Neural cell (in vitro differentiated cells): ENCODE measurements at regions not wholly inside any gene's neighbourhood (a gene's known extent, or its start where the extent isn't known, plus 50 kb on each side); places are given as distances from the start of the nearest gene placed in this dataset.

ENCODE experiments used
- H2AFZ ChIP-seq: fragments of 200-600, 300-800 bp; sonication (generic), shearing (Covaris generic); 2 replicates; pipeline ENCODE4 v1.6.0; 2014; ENCODE audit warnings: low read depth, mild to moderate bottlenecking, antibody characterized with exemption, low read length, moderate library complexity
- H3F3A ChIP-seq: fragments of 200-600 bp; shearing (Covaris generic); 2 replicates; pipeline ENCODE4 v1.6.1; 2016; ENCODE audit warnings: mild to moderate bottlenecking, moderate library complexity, mixed read lengths, antibody characterized with exemption, low read length; ENCODE audit not compliant: insufficient read depth, poor library complexity, severe bottlenecking
- H3K27ac ChIP-seq: fragments of 200-600, 300-800 bp; sonication (generic), shearing (Covaris generic); 2 replicates; pipeline ENCODE4 v1.5.1; 2014; ENCODE audit warnings: mild to moderate bottlenecking, low read length, moderate library complexity
- H3K27me3 ChIP-seq: fragments of 300-800, 200-600 bp; sonication (generic), shearing (Covaris generic); 2 replicates; pipeline ENCODE4 v1.6.0; 2014; ENCODE audit warnings: mild to moderate bottlenecking, low read depth, low read length, moderate library complexity; ENCODE audit not compliant: insufficient read depth
- H3K36me3 ChIP-seq: fragments of 300-800, 200-600 bp; sonication (generic), shearing (Covaris generic); 2 replicates; pipeline ENCODE4 v1.5.1; 2014; ENCODE audit warnings: mild to moderate bottlenecking, antibody characterized with exemption, low read length, moderate library complexity; ENCODE audit not compliant: insufficient read depth
- H3K4me2 ChIP-seq: fragments of 300-800, 200-600 bp; sonication (generic), shearing (Covaris generic); 2 replicates; pipeline ENCODE4 v1.6.0; 2014; ENCODE audit warnings: mild to moderate bottlenecking, low read length
- H3K4me3 ChIP-seq: fragments of 300-800, 200-600 bp; sonication (generic), shearing (Covaris generic); 2 replicates; pipeline ENCODE4 v1.5.1; 2014; ENCODE audit warnings: mild to moderate bottlenecking, low read length, moderate library complexity
- H3K79me2 ChIP-seq: fragments of 200-600 bp; shearing (Covaris generic); replicated peaks from 2 replicates; pipeline ENCODE4 v1.6.0; 2014; ENCODE audit warnings: mild to moderate bottlenecking, low read length, moderate library complexity; ENCODE audit not compliant: insufficient read depth
- H3K9ac ChIP-seq: fragments of 300-800, 200-600 bp; sonication (generic), shearing (Covaris generic); 2 replicates; pipeline ENCODE4 v1.6.1; 2016; ENCODE audit warnings: mild to moderate bottlenecking, low read length, mixed read lengths
- H3K9me2 ChIP-seq: fragments of 200-600 bp; shearing (Covaris generic); 2 replicates; pipeline ENCODE4 v1.6.1; 2016; ENCODE audit warnings: mild to moderate bottlenecking, low read length, mixed read lengths; ENCODE audit not compliant: insufficient read depth
- H3K9me3 ChIP-seq: fragments of 200-600, 300-800 bp; sonication (generic), shearing (Covaris generic); 2 replicates; pipeline ENCODE4 v1.6.1; 2016; ENCODE audit warnings: mild to moderate bottlenecking, mixed run types, low read length, moderate library complexity, mixed read lengths
- H4K20me1 ChIP-seq: fragments of 200-600 bp; shearing (Covaris generic); 2 replicates; pipeline ENCODE4 v1.6.1; 2016; ENCODE audit warnings: mild to moderate bottlenecking, mixed run types; ENCODE audit not compliant: insufficient read depth
- CTCF ChIP-seq: fragments of 450-650 bp; IDR thresholded peaks from 2 replicates; pipeline ENCODE4 v1.5.1; 2014; ENCODE audit warnings: antibody characterized with exemption, mild to moderate bottlenecking, moderate library complexity; ENCODE audit not compliant: poor library complexity, severe bottlenecking
- EP300 ChIP-seq: fragments of 450-650 bp; conservative IDR thresholded peaks from 2 replicates; pipeline ENCODE4 v1.6.1; 2014; ENCODE audit warnings: antibody characterized with exemption, mild to moderate bottlenecking, moderate library complexity; ENCODE audit not compliant: poor library complexity, severe bottlenecking
- EZH2 ChIP-seq: fragments of 200-600, 300-800 bp; shearing (Covaris generic), sonication (generic); IDR thresholded peaks from 2 replicates; pipeline ENCODE4 v1.6.1; 2014; ENCODE audit warnings: antibody characterized with exemption, low read length, borderline replicate concordance, mild to moderate bottlenecking; ENCODE audit not compliant: insufficient read depth, poor library complexity, severe bottlenecking
- MXI1 ChIP-seq: fragments of 450-650 bp; conservative IDR thresholded peaks from 2 replicates; pipeline ENCODE4 v1.6.1; 2014; ENCODE audit warnings: antibody characterized with exemption, mild to moderate bottlenecking; ENCODE audit not compliant: poor library complexity, severe bottlenecking
- POLR2AphosphoS5 ChIP-seq: IDR thresholded peaks from 2 replicates; pipeline ENCODE4 v1.6.1; 2012
- RAD21 ChIP-seq: fragments of 450-650 bp; conservative IDR thresholded peaks from 2 replicates; pipeline ENCODE4 v1.6.1; 2014; ENCODE audit warnings: antibody characterized with exemption, mild to moderate bottlenecking, moderate library complexity
- REST ChIP-seq: IDR thresholded peaks from 2 replicates; pipeline ENCODE4 v1.6.1; 2012; ENCODE audit warnings: borderline replicate concordance
- SMC3 ChIP-seq: fragments of 450-650 bp; conservative IDR thresholded peaks from 2 replicates; pipeline ENCODE4 v1.6.1; 2014; ENCODE audit warnings: antibody characterized with exemption, mild to moderate bottlenecking, moderate library complexity; ENCODE audit not compliant: poor library complexity
- TAF1 ChIP-seq: IDR thresholded peaks from 2 replicates; pipeline ENCODE4 v1.6.1; 2012; ENCODE audit warnings: low read depth

GRCh38 chr20:7415427-7415826, 524.8 kb downstream of the HAO1 start:
- H2AFZ ChIP-seq: no peak overlapping the region
- H3K4me2 ChIP-seq: no peak overlapping the region
- H4K20me1 ChIP-seq: no peaks in the 10 kb centered on the region
- TF ChIP-seq REST (no peak), RAD21 (no peak), CTCF (no peak), MXI1 (no peak), POLR2AphosphoS5 (no peak), SMC3 (no peak), TAF1 (no peak), EP300 (no peak), EZH2 (no peak)
- H3K79me2 ChIP-seq: no peaks in the 10 kb centered on the region
- no peaks in the 10 kb centered on the region for H3K36me3 ChIP-seq
- H3K9me3 ChIP-seq: no peaks in the 10 kb centered on the region
- H3K9me2 ChIP-seq: no peaks in the 10 kb centered on the region
- no peak overlapping the region for H3K27ac ChIP-seq
- H3K4me3 ChIP-seq: no peak overlapping the region
- H3K9ac ChIP-seq: no peak overlapping the region
- no peaks in the 10 kb centered on the region for H3F3A ChIP-seq
- H3K27me3 ChIP-seq: no peaks in the 10 kb centered on the region

- Histone ChIP-seq H4K20me1 (no peaks in the 10 kb centered on the region), H2AFZ (no peak overlapping the region), H3K36me3 (no peaks in the 10 kb centered on the region), H3K27me3 (no peaks in the 10 kb centered on the region), H3F3A (no peaks in the 10 kb centered on the region), H3K4me2 (no peak overlapping the region), H3K9me2 (no peaks in the 10 kb centered on the region), H3K27ac (no peak overlapping the region), H3K79me2 (no peaks in the 10 kb centered on the region), H3K9me3 (no peaks in the 10 kb centered on the region), H3K4me3 (no peak overlapping the region), H3K9ac (no peak overlapping the region)
- no peak for TF ChIP-seq RAD21
- TF ChIP-seq REST: no peak
- no peak for TF ChIP-seq EP300
- no peak for TF ChIP-seq CTCF
- no peak for TF ChIP-seq POLR2AphosphoS5
- no peak for TF ChIP-seq TAF1
- TF ChIP-seq SMC3: no peak
- TF ChIP-seq EZH2: no peak
- no peak for TF ChIP-seq MXI1
These were observed 523.9 kb downstream of the HAO1 start for GRCh38 chr20:7416382-7416781.
